ENCODE measurements at regions not wholly inside any gene's neighbourhood (a gene's known extent, or its start where the extent isn't known, plus 50 kb on each side); places are given as distances from the start of the nearest gene placed in this dataset.
"Not testable (repeated sequence)": the region's sequence is repeated elsewhere in the genome, so short reads cannot be mapped to it uniquely, and the experiment has no call there.

DNA sequence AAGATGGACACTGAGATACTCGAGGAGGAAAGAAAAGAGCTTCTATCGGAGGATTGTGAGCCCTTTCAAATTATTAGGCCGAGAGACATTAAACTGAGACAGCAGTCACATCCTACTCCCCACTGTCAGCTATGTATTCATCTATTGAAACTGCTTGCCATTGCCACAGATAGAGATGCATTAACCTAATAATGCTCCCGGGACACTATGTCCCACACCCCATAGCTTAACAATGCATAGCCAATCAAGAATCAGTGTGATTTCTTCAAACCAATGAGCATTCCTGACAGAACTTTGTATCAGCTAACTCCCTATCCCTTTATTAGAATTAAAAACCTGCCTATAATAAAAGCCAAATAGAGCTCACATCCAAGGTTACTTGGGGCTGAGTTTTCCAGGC is 118.1 kb upstream of the NEIL3 start:
- H3K36me3 ChIP-seq (ENCODE audit: control insufficient read depth, insufficient read depth, low read length), result no peaks in the 10 kb centered on the region
- WGBS (ENCODE audit: insufficient coverage), result 18% methylated on average over 2 of the region's 4 CpGs
- no peaks in the 10 kb centered on the region for H3K27me3 ChIP-seq (ENCODE audit: control insufficient read depth, insufficient read depth, low read length)
- peaks cover 5% of the 10 kb centered on the region for H3K4me1 ChIP-seq (ENCODE audit: control insufficient read depth, insufficient read depth, low read length)
- no peaks in the 10 kb centered on the region for H3K9me3 ChIP-seq (ENCODE audit: control insufficient read depth, insufficient read depth, low read length)
- no peak overlapping the region for H3K4me3 ChIP-seq (ENCODE audit: low read depth, low read length)
- H3K27ac ChIP-seq (ENCODE audit: low read depth, low read length), result no peak overlapping the region
- DNase-seq (ENCODE audit: low read depth in 4 of 6, low spot score in 6 of 6), result no peak

DNA sequence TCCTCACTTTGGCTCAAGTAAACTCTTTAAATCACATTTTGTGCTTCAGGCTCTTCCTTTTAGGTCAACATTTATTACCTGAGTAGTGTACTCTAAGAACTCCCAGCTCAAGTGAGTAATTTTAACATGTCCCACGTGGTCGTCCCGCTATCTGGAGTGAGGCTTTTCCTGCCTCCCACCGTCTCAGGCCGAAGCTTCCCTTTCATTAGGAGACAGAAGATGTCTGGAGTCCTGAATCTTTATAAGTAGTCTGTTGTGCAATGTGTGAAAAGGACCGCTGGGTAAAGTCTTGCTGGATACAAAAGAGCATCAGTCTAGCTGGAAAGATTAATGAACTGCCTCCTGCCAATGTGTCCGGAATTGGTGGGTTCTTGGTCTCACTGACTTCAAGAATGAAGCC is 117.7 kb upstream of the NEIL3 start:
- DNase-seq (ENCODE audit: low read depth in 4 of 6, low spot score in 6 of 6), result peak in 1 of 6 donors; percentile 7
- 35% methylated on average over 2 of the region's 7 CpGs for WGBS (ENCODE audit: insufficient coverage)
- Histone ChIP-seq H3K4me3 (ENCODE audit: low read depth, low read length) (no peak overlapping the region), H3K4me1 (ENCODE audit: control insufficient read depth, insufficient read depth, low read length) (peaks cover 5% of the 10 kb centered on the region), H3K27ac (ENCODE audit: low read depth, low read length) (no peak overlapping the region), H3K9me3 (ENCODE audit: control insufficient read depth, insufficient read depth, low read length) (no peaks in the 10 kb centered on the region), H3K36me3 (ENCODE audit: control insufficient read depth, insufficient read depth, low read length) (no peaks in the 10 kb centered on the region), H3K27me3 (ENCODE audit: control insufficient read depth, insufficient read depth, low read length) (no peaks in the 10 kb centered on the region)

DNA sequence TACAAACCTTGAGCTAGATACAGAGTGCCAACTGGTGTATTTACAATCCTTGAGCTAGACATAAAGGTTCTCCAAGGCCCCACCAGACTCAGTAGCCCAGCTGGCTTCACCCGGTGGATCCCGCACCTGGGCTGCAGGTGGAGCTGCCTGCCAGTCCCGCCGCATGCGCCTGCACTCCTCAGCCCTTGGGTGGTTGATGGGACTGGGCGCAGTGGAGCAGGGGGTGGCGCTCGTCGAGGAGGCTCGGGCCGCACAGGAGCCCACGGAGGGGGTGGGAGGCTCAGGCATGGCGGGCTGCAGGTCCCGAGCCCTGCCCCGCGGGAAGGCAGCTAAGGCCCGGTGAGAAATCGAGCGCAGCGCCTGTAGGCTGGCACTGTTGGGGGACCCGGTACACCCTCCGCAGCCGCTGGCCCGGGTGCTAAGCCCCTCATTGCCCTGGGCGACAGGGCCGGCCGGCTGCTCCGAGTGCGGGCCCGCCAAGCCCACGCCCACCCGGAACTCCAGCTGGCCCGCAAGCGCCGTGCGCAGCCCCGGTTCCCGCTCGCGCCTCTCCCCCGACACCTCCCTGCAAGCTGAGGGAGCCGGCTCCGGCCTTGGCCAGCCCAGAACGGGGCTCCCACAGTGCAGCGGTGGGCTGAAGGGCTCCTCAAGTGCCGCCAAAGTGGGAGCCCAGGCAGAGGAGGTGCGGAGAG is 116.5 kb upstream of the NEIL3 start:
- WGBS (ENCODE audit: insufficient coverage), result 93% methylated on average over 28 of the region's 47 CpGs
- DNase-seq (ENCODE audit: low read depth in 4 of 6, low spot score in 6 of 6); H3K36me3 ChIP-seq (ENCODE audit: control insufficient read depth, insufficient read depth, low read length); H3K4me3 ChIP-seq (ENCODE audit: low read depth, low read length); H3K4me1 ChIP-seq (ENCODE audit: control insufficient read depth, insufficient read depth, low read length); H3K9me3 ChIP-seq (ENCODE audit: control insufficient read depth, insufficient read depth, low read length); H3K27ac ChIP-seq (ENCODE audit: low read depth, low read length); H3K27me3 ChIP-seq (ENCODE audit: control insufficient read depth, insufficient read depth, low read length): not testable (repeated sequence)

DNA sequence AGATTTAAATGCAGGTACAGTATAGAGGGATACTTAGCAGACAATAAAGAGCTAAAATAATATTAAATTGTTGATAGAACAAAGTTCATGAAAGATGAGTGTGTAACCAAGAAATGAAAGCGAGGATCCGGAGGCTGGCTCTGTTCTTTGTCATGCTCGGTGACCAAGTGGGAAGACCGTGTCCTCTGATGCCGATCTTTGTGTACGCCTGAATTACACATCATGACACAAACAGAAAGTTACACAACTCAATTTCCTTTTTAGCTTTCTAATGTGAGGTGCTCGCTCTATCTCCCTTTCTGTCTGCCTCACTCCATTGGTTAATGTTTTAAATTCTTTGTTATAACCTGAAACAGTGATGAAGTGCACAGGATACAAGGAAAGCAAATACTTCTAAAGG is 114.8 kb upstream of the NEIL3 start:
- Histone ChIP-seq H3K9me3 (ENCODE audit: control insufficient read depth, insufficient read depth, low read length) (peaks cover 3% of the 10 kb centered on the region), H3K4me3 (ENCODE audit: low read depth, low read length) (no peak overlapping the region), H3K27ac (ENCODE audit: low read depth, low read length) (no peak overlapping the region), H3K36me3 (ENCODE audit: control insufficient read depth, insufficient read depth, low read length) (no peaks in the 10 kb centered on the region), H3K4me1 (ENCODE audit: control insufficient read depth, insufficient read depth, low read length) (peaks cover 5% of the 10 kb centered on the region), H3K27me3 (ENCODE audit: control insufficient read depth, insufficient read depth, low read length) (no peaks in the 10 kb centered on the region)
- WGBS (ENCODE audit: insufficient coverage), result 90% methylated on average over 2 of the region's 7 CpGs
- DNase-seq (ENCODE audit: low read depth in 4 of 6, low spot score in 6 of 6), result no peak

DNA sequence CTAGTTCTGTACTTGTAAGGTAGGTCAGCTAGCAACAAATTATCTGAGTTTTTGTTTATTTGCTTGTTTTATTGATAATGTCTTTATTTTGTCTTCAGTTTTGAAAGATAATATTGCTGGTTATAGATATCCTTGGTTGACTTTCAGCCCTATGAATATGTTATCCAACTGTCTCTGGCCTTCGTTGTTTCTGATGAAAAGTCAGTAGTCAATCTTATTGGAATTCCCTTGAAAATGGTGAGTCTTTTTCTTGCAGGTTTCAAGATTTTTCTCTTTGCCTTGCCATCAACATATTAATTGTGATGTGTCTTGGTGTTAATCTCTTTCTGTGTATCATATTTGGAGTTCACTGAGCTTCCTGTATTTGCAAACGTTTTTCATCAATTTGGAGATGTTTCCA is 113.1 kb upstream of the NEIL3 start:
- no peak for DNase-seq (ENCODE audit: low read depth in 4 of 6, low spot score in 6 of 6)
- no peaks in the 10 kb centered on the region for H3K36me3 ChIP-seq (ENCODE audit: control insufficient read depth, insufficient read depth, low read length)
- no CpG with 5 or more reads among the region's 2 CpGs for WGBS (ENCODE audit: insufficient coverage)

DNA sequence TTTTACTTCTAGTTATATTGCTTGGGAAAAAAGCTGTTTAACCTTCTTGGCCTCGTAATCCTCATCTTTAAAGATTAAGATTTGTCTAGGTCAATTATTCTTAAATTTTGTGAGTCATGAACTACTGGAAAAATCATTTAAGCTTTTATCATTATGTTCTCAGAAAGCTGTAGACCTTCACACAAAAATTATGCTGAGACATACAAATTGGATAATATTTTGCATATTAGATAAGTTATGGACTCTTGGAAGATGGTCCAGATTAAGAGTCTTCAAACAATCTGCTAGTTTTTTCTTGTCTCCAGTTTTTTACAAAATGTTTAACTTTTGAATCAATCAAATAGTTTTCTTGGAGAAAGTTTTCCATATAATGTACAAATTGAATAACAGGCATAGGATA is 108.1 kb upstream of the NEIL3 start:
- Histone ChIP-seq H3K4me1 (ENCODE audit: control insufficient read depth, insufficient read depth, low read length) (no peaks in the 10 kb centered on the region), H3K27ac (ENCODE audit: low read depth, low read length) (no peak overlapping the region), H3K4me3 (ENCODE audit: low read depth, low read length) (no peak overlapping the region), H3K27me3 (ENCODE audit: control insufficient read depth, insufficient read depth, low read length) (no peaks in the 10 kb centered on the region), H3K36me3 (ENCODE audit: control insufficient read depth, insufficient read depth, low read length) (no peaks in the 10 kb centered on the region), H3K9me3 (ENCODE audit: control insufficient read depth, insufficient read depth, low read length) (peaks cover 3% of the 10 kb centered on the region)
- no CpG with 5 or more reads among the region's 1 CpG for WGBS (ENCODE audit: insufficient coverage)
- no peak for DNase-seq (ENCODE audit: low read depth in 4 of 6, low spot score in 6 of 6)

More for the DNA sequence above, 113.1 kb upstream of the NEIL3 start:
- H3K27ac ChIP-seq (ENCODE audit: low read depth, low read length), result no peak overlapping the region
- H3K9me3 ChIP-seq (ENCODE audit: control insufficient read depth, insufficient read depth, low read length), result peaks cover 3% of the 10 kb centered on the region
- H3K4me1 ChIP-seq (ENCODE audit: control insufficient read depth, insufficient read depth, low read length), result peaks cover 5% of the 10 kb centered on the region
- no peaks in the 10 kb centered on the region for H3K27me3 ChIP-seq (ENCODE audit: control insufficient read depth, insufficient read depth, low read length)
- no peak overlapping the region for H3K4me3 ChIP-seq (ENCODE audit: low read depth, low read length)

DNA sequence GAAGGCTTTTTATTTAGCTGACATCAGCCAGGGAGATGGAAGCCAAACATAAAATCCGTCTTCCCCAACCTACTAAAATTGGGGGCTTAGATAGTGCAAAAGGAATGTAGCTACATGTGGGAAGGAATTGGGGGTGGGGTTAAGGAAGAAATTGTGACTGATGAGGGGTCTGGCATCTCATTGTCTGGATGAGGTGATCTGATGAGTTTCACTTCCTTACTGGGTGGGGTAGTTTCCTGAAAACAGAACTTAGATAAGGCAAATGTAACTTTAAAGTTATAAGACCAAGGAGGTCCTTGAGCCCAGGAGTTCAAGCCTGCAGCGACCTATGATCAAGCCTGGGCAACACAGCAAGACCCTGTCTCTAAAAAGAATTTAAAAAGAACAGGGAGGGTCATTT is 105.5 kb upstream of the NEIL3 start:
- Histone ChIP-seq H3K27me3 (ENCODE audit: control insufficient read depth, insufficient read depth, low read length) (no peaks in the 10 kb centered on the region), H3K4me1 (ENCODE audit: control insufficient read depth, insufficient read depth, low read length) (no peaks in the 10 kb centered on the region), H3K36me3 (ENCODE audit: control insufficient read depth, insufficient read depth, low read length) (no peaks in the 10 kb centered on the region), H3K9me3 (ENCODE audit: control insufficient read depth, insufficient read depth, low read length) (no peaks in the 10 kb centered on the region), H3K4me3 (ENCODE audit: low read depth, low read length) (no peak overlapping the region), H3K27ac (ENCODE audit: low read depth, low read length) (no peak overlapping the region)
- WGBS (ENCODE audit: insufficient coverage), result no CpG with 5 or more reads among the region's 2 CpGs
- DNase-seq (ENCODE audit: low read depth in 4 of 6, low spot score in 6 of 6), result no peak

DNA sequence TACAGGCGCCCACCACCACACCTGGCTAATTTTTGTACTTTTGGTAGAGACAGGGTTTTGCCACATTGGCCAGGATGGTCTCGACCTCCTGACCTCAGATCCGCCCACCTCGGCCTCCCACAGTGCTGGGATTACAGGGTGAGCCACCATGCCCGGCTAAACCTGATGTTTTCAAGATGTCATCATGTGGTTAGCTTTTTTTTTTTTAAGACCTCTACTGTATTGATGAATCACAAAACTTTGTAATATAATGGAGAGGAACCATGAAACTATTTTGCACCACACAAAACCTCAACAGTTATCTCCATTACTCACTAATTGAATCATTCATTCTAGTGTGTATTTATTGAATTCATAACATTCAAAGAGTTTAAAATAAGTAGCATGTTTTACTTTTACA is 94.7 kb upstream of the NEIL3 start:
- no peaks in the 10 kb centered on the region for H3K4me1 ChIP-seq (ENCODE audit: control insufficient read depth, insufficient read depth, low read length)
- DNase-seq (ENCODE audit: low read depth in 4 of 6, low spot score in 6 of 6), result no peak
- H3K36me3 ChIP-seq (ENCODE audit: control insufficient read depth, insufficient read depth, low read length), result no peaks in the 10 kb centered on the region
- 84% methylated on average over 4 of the region's 5 CpGs for WGBS (ENCODE audit: insufficient coverage)
- no peaks in the 10 kb centered on the region for H3K27me3 ChIP-seq (ENCODE audit: control insufficient read depth, insufficient read depth, low read length)
- H3K4me3 ChIP-seq (ENCODE audit: low read depth, low read length), result no peak overlapping the region
- H3K9me3 ChIP-seq (ENCODE audit: control insufficient read depth, insufficient read depth, low read length), result no peaks in the 10 kb centered on the region
- no peak overlapping the region for H3K27ac ChIP-seq (ENCODE audit: low read depth, low read length)

DNA sequence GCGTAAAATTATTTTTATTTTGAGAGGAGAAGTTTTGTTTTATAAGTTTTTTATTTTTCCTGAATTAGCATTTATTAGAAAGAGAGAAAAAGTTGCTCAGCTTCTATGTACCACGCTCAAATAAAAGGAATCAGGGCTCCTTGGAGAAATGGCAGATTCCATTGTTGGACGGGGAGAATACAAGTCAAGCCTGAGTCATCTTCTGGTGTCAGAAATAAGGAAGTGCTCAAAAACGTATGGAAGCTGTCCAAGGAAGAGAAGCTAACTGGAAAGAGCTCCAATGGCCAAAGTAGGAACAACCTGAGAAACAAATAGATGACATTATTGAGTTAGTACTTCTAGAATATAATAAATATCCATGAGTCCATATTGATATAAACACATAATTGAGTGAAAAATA is 89.3 kb upstream of the NEIL3 start:
- no peak for DNase-seq (ENCODE audit: low read depth in 4 of 6, low spot score in 6 of 6)

DNA sequence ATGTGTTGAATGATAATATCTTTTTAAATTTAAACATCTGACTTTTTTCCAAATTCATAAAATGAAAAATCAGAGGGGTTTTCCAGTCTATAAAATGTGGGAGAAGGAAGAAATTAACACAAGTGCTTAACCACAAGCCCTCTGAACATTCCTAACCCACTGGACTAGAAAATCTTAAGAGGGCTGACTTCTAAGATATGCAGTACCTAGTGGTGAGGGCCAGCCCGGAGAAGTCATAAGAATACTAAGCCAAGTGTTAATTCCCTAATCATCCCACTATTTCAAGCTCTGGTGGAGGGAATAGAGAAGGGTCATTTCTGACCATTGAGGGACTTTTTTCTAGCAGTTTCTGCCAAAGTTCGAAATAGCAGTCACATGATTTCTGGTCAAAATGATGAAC is 86.9 kb upstream of the NEIL3 start:
- no peak overlapping the region for H3K4me3 ChIP-seq (ENCODE audit: low read depth, low read length)
- DNase-seq (ENCODE audit: low read depth in 4 of 6, low spot score in 6 of 6), result no peak
- H3K36me3 ChIP-seq (ENCODE audit: control insufficient read depth, insufficient read depth, low read length), result no peaks in the 10 kb centered on the region
- H3K27me3 ChIP-seq (ENCODE audit: control insufficient read depth, insufficient read depth, low read length), result no peaks in the 10 kb centered on the region
- H3K9me3 ChIP-seq (ENCODE audit: control insufficient read depth, insufficient read depth, low read length), result no peaks in the 10 kb centered on the region
- H3K4me1 ChIP-seq (ENCODE audit: control insufficient read depth, insufficient read depth, low read length), result no peaks in the 10 kb centered on the region
- no peak overlapping the region for H3K27ac ChIP-seq (ENCODE audit: low read depth, low read length)
- WGBS (ENCODE audit: insufficient coverage), result no CpG with 5 or more reads among the region's 2 CpGs

More for the DNA sequence above, 89.3 kb upstream of the NEIL3 start:
- WGBS (ENCODE audit: insufficient coverage), result 73% methylated on average over 2 of the region's 4 CpGs
- H3K36me3 ChIP-seq (ENCODE audit: control insufficient read depth, insufficient read depth, low read length), result no peaks in the 10 kb centered on the region
- no peak overlapping the region for H3K27ac ChIP-seq (ENCODE audit: low read depth, low read length)
- no peaks in the 10 kb centered on the region for H3K9me3 ChIP-seq (ENCODE audit: control insufficient read depth, insufficient read depth, low read length)
- no peaks in the 10 kb centered on the region for H3K27me3 ChIP-seq (ENCODE audit: control insufficient read depth, insufficient read depth, low read length)
- H3K4me3 ChIP-seq (ENCODE audit: low read depth, low read length), result no peak overlapping the region
- no peaks in the 10 kb centered on the region for H3K4me1 ChIP-seq (ENCODE audit: control insufficient read depth, insufficient read depth, low read length)

All from spinal cord (tissue), 9 donors.